Chondrocyte (in vitro differentiated cells): ENCODE measurements at regions not wholly inside any gene's neighbourhood (a gene's known extent, or its start where the extent isn't known, plus 50 kb on each side); places are given as distances from the start of the nearest gene placed in this dataset.
"Not testable (repeated sequence)": the region's sequence is repeated elsewhere in the genome, so short reads cannot be mapped to it uniquely, and the experiment has no call there.

Experiments
- DNase-seq: peaks from one replicate; pipeline ENCODE4 v3.0.0; 2021; ENCODE audit warnings: mixed read lengths, low spot score
- H3K27ac Mint-ChIP-seq: one replicate; pipeline ENCODE4 v1.8.0; 2021; ENCODE audit warnings: mild to moderate bottlenecking, moderate library complexity, mixed read lengths; ENCODE audit not compliant: unreplicated experiment
- H3K27me3 Mint-ChIP-seq: 2 replicates; pipeline ENCODE4 v1.8.0; 2021; ENCODE audit warnings: low read depth, mixed read lengths
- H3K36me3 Mint-ChIP-seq: 2 replicates; pipeline ENCODE4 v1.8.0; 2021; ENCODE audit warnings: low read depth, mixed read lengths
- H3K4me1 Mint-ChIP-seq: 2 replicates; pipeline ENCODE4 v1.8.0; 2021; ENCODE audit warnings: low read depth, mild to moderate bottlenecking, mixed read lengths
- H3K4me3 Mint-ChIP-seq: one replicate; pipeline ENCODE4 v1.8.0; 2021; ENCODE audit warnings: mild to moderate bottlenecking, moderate library complexity, mixed read lengths; ENCODE audit not compliant: unreplicated experiment
- H3K9me3 Mint-ChIP-seq: 2 replicates; pipeline ENCODE4 v1.8.0; 2021; ENCODE audit warnings: low read depth, mixed read lengths
- CTCF ChIP-seq: fragments of 200-600 bp; sonication (generic); IDR thresholded peaks from 2 replicates; pipeline ENCODE4 v1.5.0; 2021; ENCODE audit warnings: antibody characterized with exemption, mild to moderate bottlenecking, moderate library complexity

GRCh38 chr4:189525304-189525703, 415.4 kb upstream of the FRG1 start:
- H3K27me3 Mint-ChIP-seq: no peaks in the 10 kb centered on the region
- no peak overlapping the region for H3K4me3 Mint-ChIP-seq
- H3K27ac Mint-ChIP-seq: no peak overlapping the region
- no peak for TF ChIP-seq CTCF
- no peak for DNase-seq
- H3K36me3 Mint-ChIP-seq: no peaks in the 10 kb centered on the region
- H3K9me3 Mint-ChIP-seq: peaks cover 70% of the 10 kb centered on the region
- H3K4me1 Mint-ChIP-seq: no peaks in the 10 kb centered on the region

- no peak for TF ChIP-seq CTCF
- Mint-ChIP-seq H3K4me3 (no peak overlapping the region), H3K27ac (no peak overlapping the region), H3K9me3 (peaks cover 63% of the 10 kb centered on the region), H3K4me1 (no peaks in the 10 kb centered on the region), H3K27me3 (no peaks in the 10 kb centered on the region), H3K36me3 (peaks cover 7% of the 10 kb centered on the region)
- DNase-seq: no peak
Observed at GRCh38 chr4:189530848-189531247, 409.8 kb upstream of the FRG1 start.

GRCh38 chr4:189533603-189534002, 407.1 kb upstream of the FRG1 start:
- peaks cover 57% of the 10 kb centered on the region for H3K9me3 Mint-ChIP-seq
- no peak for DNase-seq
- no peak overlapping the region for H3K27ac Mint-ChIP-seq
- peaks cover 7% of the 10 kb centered on the region for H3K36me3 Mint-ChIP-seq
- H3K27me3 Mint-ChIP-seq: no peaks in the 10 kb centered on the region
- no peak for TF ChIP-seq CTCF
- no peak overlapping the region for H3K4me3 Mint-ChIP-seq
- no peaks in the 10 kb centered on the region for H3K4me1 Mint-ChIP-seq

- peaks cover 44% of the 10 kb centered on the region for H3K9me3 Mint-ChIP-seq
- H3K4me1 Mint-ChIP-seq: peaks cover 4% of the 10 kb centered on the region
- no peaks in the 10 kb centered on the region for H3K36me3 Mint-ChIP-seq
- H3K27me3 Mint-ChIP-seq: no peaks in the 10 kb centered on the region
- H3K4me3 Mint-ChIP-seq: no peak overlapping the region
- DNase-seq: no peak
- no peak for TF ChIP-seq CTCF
- H3K27ac Mint-ChIP-seq: no peak overlapping the region
Observed at GRCh38 chr4:189547559-189547958, 393.1 kb upstream of the FRG1 start.

- Mint-ChIP-seq H3K4me3 (no peak overlapping the region), H3K9me3 (peaks cover 35% of the 10 kb centered on the region), H3K27me3 (no peaks in the 10 kb centered on the region), H3K36me3 (no peaks in the 10 kb centered on the region), H3K4me1 (peaks cover 4% of the 10 kb centered on the region), H3K27ac (no peak overlapping the region)
- DNase-seq: no peak
- TF ChIP-seq CTCF: no peak
Observed at GRCh38 chr4:189548484-189549125, 392.1 kb upstream of the FRG1 start.

GRCh38 chr4:189551931-189552670, 388.6 kb upstream of the FRG1 start:
- H3K4me1 Mint-ChIP-seq, H3K27ac Mint-ChIP-seq: not testable (repeated sequence)
- peaks cover 32% of the 10 kb centered on the region for H3K9me3 Mint-ChIP-seq

GRCh38 chr4:189560605-189561004, 380.1 kb upstream of the FRG1 start:
- H3K36me3 Mint-ChIP-seq, H3K4me1 Mint-ChIP-seq, H3K27me3 Mint-ChIP-seq, DNase-seq, H3K27ac Mint-ChIP-seq, H3K4me3 Mint-ChIP-seq: not testable (repeated sequence)
- peaks cover 24% of the 10 kb centered on the region for H3K9me3 Mint-ChIP-seq

More at GRCh38 chr4:189551931-189552670, 388.6 kb upstream of the FRG1 start:
- H3K27me3 Mint-ChIP-seq, DNase-seq, H3K4me3 Mint-ChIP-seq, H3K36me3 Mint-ChIP-seq: not testable (repeated sequence)

- not testable (repeated sequence) for H3K4me3 Mint-ChIP-seq, H3K36me3 Mint-ChIP-seq, H3K27ac Mint-ChIP-seq
Observed at GRCh38 chr4:189563751-189564150, 376.9 kb upstream of the FRG1 start.

More at GRCh38 chr4:189563751-189564150, 376.9 kb upstream of the FRG1 start:
- not testable (repeated sequence) for H3K4me1 Mint-ChIP-seq, H3K27me3 Mint-ChIP-seq, DNase-seq
- H3K9me3 Mint-ChIP-seq: peaks cover 26% of the 10 kb centered on the region
